ENCODE measurements at regions not wholly inside any gene's neighbourhood (a gene's known extent, or its start where the extent isn't known, plus 50 kb on each side); places are given as distances from the start of the nearest gene placed in this dataset.

DNA sequence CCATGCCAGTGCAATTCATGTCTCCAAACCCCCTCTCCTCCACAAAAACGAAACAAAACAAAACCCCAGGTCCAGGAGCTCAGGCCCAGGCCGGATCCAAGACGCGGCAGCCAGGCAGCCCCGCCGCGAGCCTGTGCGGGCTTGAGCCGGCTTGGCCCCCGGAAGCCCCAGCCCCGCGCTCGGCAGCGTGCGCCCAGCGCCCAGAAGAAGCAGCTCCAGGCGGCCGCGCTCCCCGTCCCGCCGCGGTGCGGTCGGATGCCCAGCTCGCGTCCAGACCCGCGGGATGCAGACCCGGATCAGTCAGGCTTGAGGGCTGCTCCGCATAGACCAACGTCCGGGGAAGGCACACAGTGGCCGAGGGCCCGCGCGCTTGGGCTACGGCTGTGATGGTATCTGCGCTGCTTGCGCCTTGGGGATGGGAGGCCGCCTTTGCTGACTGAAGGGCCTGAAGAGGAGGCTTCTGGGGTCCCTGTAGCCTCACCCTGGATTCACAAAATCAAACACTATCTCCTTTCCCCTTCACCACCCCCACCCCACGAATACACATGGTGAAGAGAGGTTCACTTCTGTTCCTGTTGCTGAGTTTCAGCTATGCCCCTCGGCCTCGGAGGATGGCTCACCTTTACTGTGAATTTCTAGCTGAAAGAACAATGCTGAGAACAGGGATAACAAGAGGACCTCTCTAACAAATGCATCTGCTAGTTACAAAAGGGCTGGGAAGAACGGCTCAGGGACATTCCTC, 79.9 kb upstream of the EN2 start:
- intact Hi-C loops (cut with micrococcal nuclease; ENCODE audit: unreplicated experiment) (no loop called here), in situ Hi-C loops (cut with HindIII; ENCODE audit: extremely low pct_ligation_motif_present, low pct_unique_long_range_greater_than_20kb) (loop anchor here (25.0 kb wide), 1 partner anchor 384 kb away; no protein-coding TSS in a partner anchor)
- H3K9ac ChIP-seq (ENCODE audit: insufficient read depth, low read depth, low read length), result no peak overlapping the region
- H3K79me2 ChIP-seq (ENCODE audit: insufficient read depth, low read length), result no peaks in the 10 kb centered on the region
- H3K9me3 ChIP-seq (ENCODE audit: low read length), result no peaks in the 10 kb centered on the region
- H3K36me3 ChIP-seq (replicated peaks in 1 of 2; ENCODE audit: control insufficient read depth in 1 of 2, insufficient read depth in 2 of 2, low read length in 2 of 2), result no peaks in the 10 kb centered on the region
- ChIA-PET CTCF (ENCODE audit: low intra/inter-chr PET ratio, low total read pairs) (no interaction called here), POLR2A (no interaction called here)
- H3K27ac ChIP-seq (ENCODE audit: extremely low read length, insufficient read depth, low read length), result no peak overlapping the region
- no peak overlapping the region; a peak in 1 of 6 replicates for H3K4me3 ChIP-seq (replicated peaks in 1 of 3; ENCODE audit: insufficient read depth in 1 of 3, low read depth in 2 of 3, low read length in 3 of 3)
- peaks cover 13% of the 10 kb centered on the region; the same call in 1 of the 2 replicates for H3K4me1 ChIP-seq (ENCODE audit: insufficient read depth, low read length)
- H3K4me2 ChIP-seq (ENCODE audit: low read depth, low read length), result peak overlapping the region; percentile 9; the same call in 1 of the 2 replicates
- FAIRE-seq (no peak), DNase-seq (ENCODE audit: low spot score) (no peak), ATAC-seq (peak; percentile 16; the same call in 2 of the 3 replicates)
- no peak overlapping the region for H2AFZ ChIP-seq (ENCODE audit: low read length)
- H3K27me3 ChIP-seq (ENCODE audit: control insufficient read depth in 1 of 2, insufficient read depth in 2 of 2, low read length in 2 of 2), result peaks cover 10 to 87% of the 10 kb centered on the region in 2 experiments; a peak in 4 of 5 replicates
- H4K20me1 ChIP-seq (ENCODE audit: insufficient read depth, low read length), result 0 out of 2 replicates have a peak, but pooled peaks cover 4% of the 10 kb centered on the region
- 14% methylated on average over 18 of the region's 45 CpGs for WGBS (ENCODE audit: low lambda C conversion rate)
- no TSS peak for BruUV-seq (replicated peaks)
- TF ChIP-seq, protein P1, sequence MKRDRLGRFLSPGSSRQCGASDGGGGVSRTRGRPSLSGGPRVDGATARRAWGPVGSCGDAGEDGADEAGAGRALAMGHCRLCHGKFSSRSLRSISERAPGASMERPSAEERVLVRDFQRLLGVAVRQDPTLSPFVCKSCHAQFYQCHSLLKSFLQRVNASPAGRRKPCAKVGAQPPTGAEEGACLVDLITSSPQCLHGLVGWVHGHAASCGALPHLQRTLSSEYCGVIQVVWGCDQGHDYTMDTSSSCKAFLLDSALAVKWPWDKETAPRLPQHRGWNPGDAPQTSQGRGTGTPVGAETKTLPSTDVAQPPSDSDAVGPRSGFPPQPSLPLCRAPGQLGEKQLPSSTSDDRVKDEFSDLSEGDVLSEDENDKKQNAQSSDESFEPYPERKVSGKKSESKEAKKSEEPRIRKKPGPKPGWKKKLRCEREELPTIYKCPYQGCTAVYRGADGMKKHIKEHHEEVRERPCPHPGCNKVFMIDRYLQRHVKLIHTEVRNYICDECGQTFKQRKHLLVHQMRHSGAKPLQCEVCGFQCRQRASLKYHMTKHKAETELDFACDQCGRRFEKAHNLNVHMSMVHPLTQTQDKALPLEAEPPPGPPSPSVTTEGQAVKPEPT (CRISPR knock-in tag; IDR thresholded peaks at IDR 0.05; ENCODE audit: low read depth), result no peak
- TF ChIP-seq SYNCRIP (IDR thresholded peaks at IDR 0.05; ENCODE audit: insufficient read depth, low read depth, low read length), result no peak
- no peak for TF ChIP-seq DNMT3B (CRISPR knock-in tag; conservative IDR thresholded peaks at IDR 0.05)
- TF ChIP-seq ZNF687 (CRISPR knock-in tag; IDR thresholded peaks at IDR 0.05), result peak; percentile 17; the same call in 1 of the 2 replicates
- no peak for TF ChIP-seq ZNF407 (CRISPR knock-in tag; IDR thresholded peaks at IDR 0.05; ENCODE audit: not compliant biosample characterization)
